Stomach (tissue), 4 donors: ENCODE measurements at regions not wholly inside any gene's neighbourhood (a gene's known extent, or its start where the extent isn't known, plus 50 kb on each side); places are given as distances from the start of the nearest gene placed in this dataset.

Experiments used
- EP300 ChIP-seq: sonication (generic); formaldehyde crosslinking; IDR thresholded peaks from one replicate; pipeline ENCODE4 v1.6.1; 2017; ENCODE audit warnings: antibody characterized with exemption
- POLR2A ChIP-seq, 4 donors: fragments of 450-650 bp; IDR thresholded peaks; one replicate each; pipeline ENCODE4 v1.6.1; 2016; ENCODE audit warnings: antibody characterized with exemption in 4 of 4, control low read depth in 2 of 4, mild to moderate bottlenecking in 1 of 4, moderate library complexity in 1 of 4
- TF ChIP-seq, protein P1 (sequence below), 7 experiments: fragments of 450-650 bp in 4 of 7; fragments of 200-600 bp in 3 of 7; sonication (generic) in 3 of 7; IDR thresholded peaks; one replicate each; pipeline ENCODE4 v1.5.1; 2016 to 2019; ENCODE audit warnings: antibody characterized with exemption in 7 of 7, control low read depth in 2 of 7, mild to moderate bottlenecking in 1 of 7

DNA sequence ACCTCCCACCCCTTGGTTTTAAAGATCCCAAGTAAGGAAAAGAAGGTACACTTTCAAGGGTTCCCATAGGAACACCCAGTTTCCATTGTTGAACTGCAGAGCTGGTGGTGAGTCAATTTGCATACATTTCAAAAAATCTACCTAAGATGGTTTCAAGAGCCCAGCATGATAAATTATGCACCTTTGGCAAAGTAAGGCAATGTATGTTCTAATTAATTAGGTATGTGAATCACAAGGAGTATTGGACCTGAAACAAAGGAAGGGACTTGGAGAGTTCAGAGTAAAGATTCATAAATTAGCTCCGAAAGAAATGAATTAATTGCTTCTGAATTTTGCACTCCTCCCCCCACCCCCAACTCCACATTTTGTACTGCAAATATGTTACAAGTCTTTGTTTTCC, 459.7 kb downstream of the LRATD1 start:
- no peak for TF ChIP-seq POLR2A (IDR thresholded peaks at IDR 0.05)
- TF ChIP-seq, protein P1, sequence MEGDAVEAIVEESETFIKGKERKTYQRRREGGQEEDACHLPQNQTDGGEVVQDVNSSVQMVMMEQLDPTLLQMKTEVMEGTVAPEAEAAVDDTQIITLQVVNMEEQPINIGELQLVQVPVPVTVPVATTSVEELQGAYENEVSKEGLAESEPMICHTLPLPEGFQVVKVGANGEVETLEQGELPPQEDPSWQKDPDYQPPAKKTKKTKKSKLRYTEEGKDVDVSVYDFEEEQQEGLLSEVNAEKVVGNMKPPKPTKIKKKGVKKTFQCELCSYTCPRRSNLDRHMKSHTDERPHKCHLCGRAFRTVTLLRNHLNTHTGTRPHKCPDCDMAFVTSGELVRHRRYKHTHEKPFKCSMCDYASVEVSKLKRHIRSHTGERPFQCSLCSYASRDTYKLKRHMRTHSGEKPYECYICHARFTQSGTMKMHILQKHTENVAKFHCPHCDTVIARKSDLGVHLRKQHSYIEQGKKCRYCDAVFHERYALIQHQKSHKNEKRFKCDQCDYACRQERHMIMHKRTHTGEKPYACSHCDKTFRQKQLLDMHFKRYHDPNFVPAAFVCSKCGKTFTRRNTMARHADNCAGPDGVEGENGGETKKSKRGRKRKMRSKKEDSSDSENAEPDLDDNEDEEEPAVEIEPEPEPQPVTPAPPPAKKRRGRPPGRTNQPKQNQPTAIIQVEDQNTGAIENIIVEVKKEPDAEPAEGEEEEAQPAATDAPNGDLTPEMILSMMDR (IDR thresholded peaks at IDR 0.05) = no peak
- no peak for TF ChIP-seq EP300
